DND-41 (cell line): ENCODE measurements at regions not wholly inside any gene's neighbourhood (a gene's known extent, or its start where the extent isn't known, plus 50 kb on each side); places are given as distances from the start of the nearest gene placed in this dataset.

ENCODE experiments used
- EZH2 ChIP-seq: IDR thresholded peaks from 3 replicates; pipeline ENCODE4 v1.6.1; 2012; ENCODE audit warnings: borderline replicate concordance, low read depth, mild to moderate bottlenecking, moderate library complexity, low read length, inconsistent platforms; ENCODE audit not compliant: severe bottlenecking
- TF ChIP-seq, protein P1 (sequence below): IDR thresholded peaks from 2 replicates; pipeline ENCODE4 v1.5.1; 2012; ENCODE audit warnings: borderline replicate concordance, low read length, moderate library complexity, mild to moderate bottlenecking; ENCODE audit not compliant: poor library complexity, severe bottlenecking; ENCODE audit errors: extremely low read depth

DNA sequence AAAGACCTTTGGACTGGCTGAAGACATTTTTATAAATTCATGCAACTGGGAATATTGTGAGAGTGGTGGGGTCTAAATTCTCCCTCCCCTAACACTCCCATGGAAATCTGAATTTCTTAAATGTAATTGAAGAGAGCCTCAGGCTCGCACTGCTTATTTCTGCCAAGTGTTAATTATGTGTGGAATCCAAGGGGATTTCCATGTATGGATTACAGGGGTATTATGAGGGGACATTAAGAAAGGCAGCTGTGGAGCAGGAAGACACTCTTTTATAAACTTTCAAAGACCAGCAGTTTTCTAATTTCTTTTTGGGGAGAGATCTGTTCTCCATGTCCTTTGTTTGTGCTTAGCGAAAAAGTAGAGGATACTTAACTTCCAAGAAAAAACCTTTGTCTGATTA is 152.1 kb upstream of the TBL1XR1 start:
- TF ChIP-seq, protein P1, sequence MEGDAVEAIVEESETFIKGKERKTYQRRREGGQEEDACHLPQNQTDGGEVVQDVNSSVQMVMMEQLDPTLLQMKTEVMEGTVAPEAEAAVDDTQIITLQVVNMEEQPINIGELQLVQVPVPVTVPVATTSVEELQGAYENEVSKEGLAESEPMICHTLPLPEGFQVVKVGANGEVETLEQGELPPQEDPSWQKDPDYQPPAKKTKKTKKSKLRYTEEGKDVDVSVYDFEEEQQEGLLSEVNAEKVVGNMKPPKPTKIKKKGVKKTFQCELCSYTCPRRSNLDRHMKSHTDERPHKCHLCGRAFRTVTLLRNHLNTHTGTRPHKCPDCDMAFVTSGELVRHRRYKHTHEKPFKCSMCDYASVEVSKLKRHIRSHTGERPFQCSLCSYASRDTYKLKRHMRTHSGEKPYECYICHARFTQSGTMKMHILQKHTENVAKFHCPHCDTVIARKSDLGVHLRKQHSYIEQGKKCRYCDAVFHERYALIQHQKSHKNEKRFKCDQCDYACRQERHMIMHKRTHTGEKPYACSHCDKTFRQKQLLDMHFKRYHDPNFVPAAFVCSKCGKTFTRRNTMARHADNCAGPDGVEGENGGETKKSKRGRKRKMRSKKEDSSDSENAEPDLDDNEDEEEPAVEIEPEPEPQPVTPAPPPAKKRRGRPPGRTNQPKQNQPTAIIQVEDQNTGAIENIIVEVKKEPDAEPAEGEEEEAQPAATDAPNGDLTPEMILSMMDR: no peak
- TF ChIP-seq EZH2: no peak
